ENCODE measurements at regions not wholly inside any gene's neighbourhood (a gene's known extent, or its start where the extent isn't known, plus 50 kb on each side); places are given as distances from the start of the nearest gene placed in this dataset.

DNA sequence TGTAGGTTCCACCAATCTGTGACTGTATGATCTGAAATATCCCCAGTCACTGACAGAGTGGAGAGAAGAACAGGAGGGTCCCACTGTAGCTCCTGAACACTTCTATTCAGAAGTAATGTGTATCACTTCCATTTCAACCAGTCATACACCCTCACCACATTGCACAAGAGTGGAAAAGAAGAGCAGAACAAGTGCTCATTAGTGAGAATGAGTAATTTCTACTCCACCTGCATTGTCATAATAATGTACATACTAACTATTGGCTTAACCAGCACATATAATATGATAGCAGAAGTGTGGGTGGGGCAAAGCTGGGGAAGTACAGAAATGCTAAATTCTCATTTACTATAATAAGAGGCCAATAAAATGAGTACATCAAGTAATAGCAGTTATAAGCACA lies 342.7 kb downstream of the LMO7 start:
- H3K27ac ChIP-seq (ENCODE audit: low read length), result no peak overlapping the region
- CTCF ChIA-PET, result no interaction called here
- no peaks in the 10 kb centered on the region for H3K9me3 ChIP-seq (ENCODE audit: control insufficient read depth, insufficient read depth, low read depth, low read length)
- intact Hi-C loops (cut with micrococcal nuclease; ENCODE audit: unreplicated experiment), result no loop called here
- no peaks in the 10 kb centered on the region for H3K36me3 ChIP-seq (ENCODE audit: control insufficient read depth, insufficient read depth, low read length)
- H3K27me3 ChIP-seq (ENCODE audit: control insufficient read depth, insufficient read depth, low read length), result no peaks in the 10 kb centered on the region
- ATAC-seq (no peak), DNase-seq (ENCODE audit: low read depth, low spot score) (no peak)
- POLR2A ChIA-PET, result no interaction called here
- H3K4me1 ChIP-seq (ENCODE audit: control insufficient read depth, insufficient read depth, low read length), result no peaks in the 10 kb centered on the region
- in situ Hi-C loops (cut with HindIII; ENCODE audit: low pct_unique_long_range_greater_than_20kb, low sequenced_read_pairs), result no loop called here
- TF ChIP-seq, protein P1, sequence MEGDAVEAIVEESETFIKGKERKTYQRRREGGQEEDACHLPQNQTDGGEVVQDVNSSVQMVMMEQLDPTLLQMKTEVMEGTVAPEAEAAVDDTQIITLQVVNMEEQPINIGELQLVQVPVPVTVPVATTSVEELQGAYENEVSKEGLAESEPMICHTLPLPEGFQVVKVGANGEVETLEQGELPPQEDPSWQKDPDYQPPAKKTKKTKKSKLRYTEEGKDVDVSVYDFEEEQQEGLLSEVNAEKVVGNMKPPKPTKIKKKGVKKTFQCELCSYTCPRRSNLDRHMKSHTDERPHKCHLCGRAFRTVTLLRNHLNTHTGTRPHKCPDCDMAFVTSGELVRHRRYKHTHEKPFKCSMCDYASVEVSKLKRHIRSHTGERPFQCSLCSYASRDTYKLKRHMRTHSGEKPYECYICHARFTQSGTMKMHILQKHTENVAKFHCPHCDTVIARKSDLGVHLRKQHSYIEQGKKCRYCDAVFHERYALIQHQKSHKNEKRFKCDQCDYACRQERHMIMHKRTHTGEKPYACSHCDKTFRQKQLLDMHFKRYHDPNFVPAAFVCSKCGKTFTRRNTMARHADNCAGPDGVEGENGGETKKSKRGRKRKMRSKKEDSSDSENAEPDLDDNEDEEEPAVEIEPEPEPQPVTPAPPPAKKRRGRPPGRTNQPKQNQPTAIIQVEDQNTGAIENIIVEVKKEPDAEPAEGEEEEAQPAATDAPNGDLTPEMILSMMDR (IDR thresholded peaks at IDR 0.05), result no peak
- TF ChIP-seq SIN3A (IDR thresholded peaks at IDR 0.05; ENCODE audit: borderline replicate concordance, insufficient read depth, low read depth, low read length), result no peak
- no peak for TF ChIP-seq TCF7L2 (IDR thresholded peaks at IDR 0.05; ENCODE audit: low read depth, low read length)
- TF ChIP-seq, protein P2, sequence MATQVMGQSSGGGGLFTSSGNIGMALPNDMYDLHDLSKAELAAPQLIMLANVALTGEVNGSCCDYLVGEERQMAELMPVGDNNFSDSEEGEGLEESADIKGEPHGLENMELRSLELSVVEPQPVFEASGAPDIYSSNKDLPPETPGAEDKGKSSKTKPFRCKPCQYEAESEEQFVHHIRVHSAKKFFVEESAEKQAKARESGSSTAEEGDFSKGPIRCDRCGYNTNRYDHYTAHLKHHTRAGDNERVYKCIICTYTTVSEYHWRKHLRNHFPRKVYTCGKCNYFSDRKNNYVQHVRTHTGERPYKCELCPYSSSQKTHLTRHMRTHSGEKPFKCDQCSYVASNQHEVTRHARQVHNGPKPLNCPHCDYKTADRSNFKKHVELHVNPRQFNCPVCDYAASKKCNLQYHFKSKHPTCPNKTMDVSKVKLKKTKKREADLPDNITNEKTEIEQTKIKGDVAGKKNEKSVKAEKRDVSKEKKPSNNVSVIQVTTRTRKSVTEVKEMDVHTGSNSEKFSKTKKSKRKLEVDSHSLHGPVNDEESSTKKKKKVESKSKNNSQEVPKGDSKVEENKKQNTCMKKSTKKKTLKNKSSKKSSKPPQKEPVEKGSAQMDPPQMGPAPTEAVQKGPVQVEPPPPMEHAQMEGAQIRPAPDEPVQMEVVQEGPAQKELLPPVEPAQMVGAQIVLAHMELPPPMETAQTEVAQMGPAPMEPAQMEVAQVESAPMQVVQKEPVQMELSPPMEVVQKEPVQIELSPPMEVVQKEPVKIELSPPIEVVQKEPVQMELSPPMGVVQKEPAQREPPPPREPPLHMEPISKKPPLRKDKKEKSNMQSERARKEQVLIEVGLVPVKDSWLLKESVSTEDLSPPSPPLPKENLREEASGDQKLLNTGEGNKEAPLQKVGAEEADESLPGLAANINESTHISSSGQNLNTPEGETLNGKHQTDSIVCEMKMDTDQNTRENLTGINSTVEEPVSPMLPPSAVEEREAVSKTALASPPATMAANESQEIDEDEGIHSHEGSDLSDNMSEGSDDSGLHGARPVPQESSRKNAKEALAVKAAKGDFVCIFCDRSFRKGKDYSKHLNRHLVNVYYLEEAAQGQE (IDR thresholded peaks at IDR 0.05; ENCODE audit: insufficient read depth in 1 of 2, low read depth in 2 of 2, low read length in 1 of 2), result no peak
- no peak for TF ChIP-seq POLR2AphosphoS5 (IDR thresholded peaks at IDR 0.05; ENCODE audit: low read depth, low read length)
- no peak overlapping the region for H3K4me3 ChIP-seq (ENCODE audit: low read depth in 2 of 2, low read length in 2 of 2)
- no TSS peak for BruUV-seq (replicated peaks)

DNA sequence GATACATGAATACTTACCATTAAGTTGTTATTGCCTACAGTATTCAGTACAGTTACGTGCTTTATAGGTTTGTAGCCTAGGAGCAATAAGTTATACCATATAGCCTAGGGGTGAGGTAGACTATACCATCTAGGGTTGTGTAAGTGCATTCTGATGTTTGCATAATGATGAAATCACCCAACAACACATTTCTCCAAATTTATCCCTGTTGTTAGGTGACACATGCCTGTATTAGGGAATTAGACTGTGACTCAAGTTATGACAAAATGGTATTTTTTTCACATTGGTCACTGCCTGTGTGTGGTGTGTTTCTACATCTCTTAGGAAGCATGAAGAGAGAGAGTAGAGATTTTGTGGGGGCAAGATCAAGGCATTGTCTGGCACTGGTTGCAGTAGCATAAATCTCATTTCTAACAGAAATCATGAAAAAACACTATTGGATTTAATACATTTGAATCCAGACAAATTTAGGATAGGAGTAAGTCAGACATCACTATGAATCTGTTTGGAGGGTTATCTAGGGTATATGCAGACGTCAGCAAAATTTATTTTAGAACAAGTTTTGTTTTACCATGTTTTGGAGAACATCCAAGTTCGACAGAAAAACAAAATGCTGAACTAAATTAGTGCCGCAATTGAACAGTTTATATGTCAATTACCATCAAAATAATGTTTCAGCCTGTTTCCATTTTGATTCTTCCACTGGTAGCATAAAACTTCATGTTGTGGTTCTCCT lies 332.1 kb downstream of the LMO7 start:
- ChIA-PET POLR2A (no interaction called here), CTCF (no interaction called here)
- no TSS peak for BruUV-seq (replicated peaks)
- no peak overlapping the region for H3K4me3 ChIP-seq (ENCODE audit: low read depth in 2 of 2, low read length in 2 of 2)
- DNase-seq (ENCODE audit: low read depth, low spot score), result no peak
- TF ChIP-seq, protein P1 (IDR thresholded peaks at IDR 0.05), result no peak
- TF ChIP-seq SIN3A (IDR thresholded peaks at IDR 0.05; ENCODE audit: borderline replicate concordance, insufficient read depth, low read depth, low read length) (no peak), POLR2AphosphoS5 (IDR thresholded peaks at IDR 0.05; ENCODE audit: low read depth, low read length) (no peak), TCF7L2 (IDR thresholded peaks at IDR 0.05; ENCODE audit: low read depth, low read length) (no peak)
- TF ChIP-seq, protein P2 (IDR thresholded peaks at IDR 0.05; ENCODE audit: insufficient read depth in 1 of 2, low read depth in 2 of 2, low read length in 1 of 2), result no peak
- no peak for ATAC-seq
- H3K4me1 ChIP-seq (ENCODE audit: control insufficient read depth, insufficient read depth, low read length), result no peaks in the 10 kb centered on the region
- no peaks in the 10 kb centered on the region for H3K27me3 ChIP-seq (ENCODE audit: control insufficient read depth, insufficient read depth, low read length)
- H3K36me3 ChIP-seq (ENCODE audit: control insufficient read depth, insufficient read depth, low read length), result no peaks in the 10 kb centered on the region; the same call in 1 of the 2 replicates
- H3K27ac ChIP-seq (ENCODE audit: low read length), result no peak overlapping the region
- H3K9me3 ChIP-seq (ENCODE audit: control insufficient read depth, insufficient read depth, low read depth, low read length), result no peaks in the 10 kb centered on the region
- intact Hi-C loops (cut with micrococcal nuclease; ENCODE audit: unreplicated experiment), result no loop called here
- in situ Hi-C loops (cut with HindIII; ENCODE audit: low pct_unique_long_range_greater_than_20kb, low sequenced_read_pairs), result no loop called here

Data from Panc1 (cell line).